ENCODE measurements at regions not wholly inside any gene's neighbourhood (a gene's known extent, or its start where the extent isn't known, plus 50 kb on each side); places are given as distances from the start of the nearest gene placed in this dataset.

DNA sequence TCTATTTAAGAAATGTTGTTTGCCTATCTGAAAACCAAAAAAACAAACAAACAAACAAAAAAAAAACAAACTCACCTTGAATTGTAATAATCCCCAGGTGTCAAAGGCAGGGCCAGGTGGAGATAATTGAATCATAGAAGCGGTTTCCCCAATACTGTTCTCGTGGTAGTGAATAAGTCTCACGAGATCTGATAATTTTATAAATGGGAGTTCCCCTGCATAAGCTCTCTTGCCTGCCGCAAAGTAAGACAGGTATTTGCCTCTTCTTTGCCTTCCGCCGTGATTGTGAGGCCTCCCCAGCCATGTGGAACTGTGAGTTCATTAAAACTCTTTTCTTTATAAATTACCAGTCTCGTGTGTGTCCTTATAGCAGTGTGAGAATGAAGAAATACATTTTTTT is 1180.7 kb upstream of the CRIM1 start:
- Histone ChIP-seq H3K4me3 (replicated peaks in 1 of 3; ENCODE audit: low read depth in 2 of 3, low read length in 3 of 3) (no peak overlapping the region), H3K4me1 (ENCODE audit: control insufficient read depth in 1 of 2, insufficient read depth in 2 of 2, low read length in 2 of 2) (no peaks in the 10 kb centered on the region), H3K9ac (ENCODE audit: insufficient read depth, low read length, poor library complexity, severe bottlenecking) (no peak overlapping the region), H3K27me3 (ENCODE audit: control insufficient read depth in 2 of 2, insufficient read depth in 2 of 2, low read length in 2 of 2) (no peaks in the 10 kb centered on the region), H2AFZ (ENCODE audit: insufficient read depth, low read depth, low read length, poor library complexity, severe bottlenecking) (no peak overlapping the region), H3K36me3 (replicated peaks in 1 of 2; ENCODE audit: control insufficient read depth in 1 of 2, insufficient read depth in 2 of 2, low read length in 2 of 2) (no peaks in the 10 kb centered on the region), H3K4me2 (replicated peaks; ENCODE audit: extremely low read depth, low read length, poor library complexity, severe bottlenecking) (no peak overlapping the region), H3K9me3 (replicated peaks in 1 of 2; ENCODE audit: control insufficient read depth in 1 of 2, insufficient read depth in 1 of 2, low read length in 2 of 2) (no peaks in the 10 kb centered on the region), H4K20me1 (ENCODE audit: insufficient read depth, low read length) (no peaks in the 10 kb centered on the region), H3K27ac (ENCODE audit: low read depth in 1 of 2, low read length in 2 of 2) (no peak overlapping the region), H3K79me2 (ENCODE audit: insufficient read depth, low read length) (no peaks in the 10 kb centered on the region)
- Mint-ChIP-seq H3K9me3 (peaks cover 0 to 3% (median 0%) of the 10 kb centered on the region in 7 donors), H3K4me3 (no peak overlapping the region), H3K27ac (no peak overlapping the region), H3K36me3 (no peaks in the 10 kb centered on the region), H3K27me3 (ENCODE audit: low read depth in 3 of 3) (peaks cover 0 to 1% (median 0%) of the 10 kb centered on the region in 3 donors), H3K4me1 (no peaks in the 10 kb centered on the region)
- intact Hi-C loops (cut with micrococcal nuclease), result no loop called here
- WGBS (ENCODE audit: insufficient coverage), result 92% methylated on average over 2 of the region's 7 CpGs
- DNase-seq, result no peak
- TF ChIP-seq, protein P1, sequence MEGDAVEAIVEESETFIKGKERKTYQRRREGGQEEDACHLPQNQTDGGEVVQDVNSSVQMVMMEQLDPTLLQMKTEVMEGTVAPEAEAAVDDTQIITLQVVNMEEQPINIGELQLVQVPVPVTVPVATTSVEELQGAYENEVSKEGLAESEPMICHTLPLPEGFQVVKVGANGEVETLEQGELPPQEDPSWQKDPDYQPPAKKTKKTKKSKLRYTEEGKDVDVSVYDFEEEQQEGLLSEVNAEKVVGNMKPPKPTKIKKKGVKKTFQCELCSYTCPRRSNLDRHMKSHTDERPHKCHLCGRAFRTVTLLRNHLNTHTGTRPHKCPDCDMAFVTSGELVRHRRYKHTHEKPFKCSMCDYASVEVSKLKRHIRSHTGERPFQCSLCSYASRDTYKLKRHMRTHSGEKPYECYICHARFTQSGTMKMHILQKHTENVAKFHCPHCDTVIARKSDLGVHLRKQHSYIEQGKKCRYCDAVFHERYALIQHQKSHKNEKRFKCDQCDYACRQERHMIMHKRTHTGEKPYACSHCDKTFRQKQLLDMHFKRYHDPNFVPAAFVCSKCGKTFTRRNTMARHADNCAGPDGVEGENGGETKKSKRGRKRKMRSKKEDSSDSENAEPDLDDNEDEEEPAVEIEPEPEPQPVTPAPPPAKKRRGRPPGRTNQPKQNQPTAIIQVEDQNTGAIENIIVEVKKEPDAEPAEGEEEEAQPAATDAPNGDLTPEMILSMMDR (IDR thresholded peaks at IDR 0.05), result no peak

DNA sequence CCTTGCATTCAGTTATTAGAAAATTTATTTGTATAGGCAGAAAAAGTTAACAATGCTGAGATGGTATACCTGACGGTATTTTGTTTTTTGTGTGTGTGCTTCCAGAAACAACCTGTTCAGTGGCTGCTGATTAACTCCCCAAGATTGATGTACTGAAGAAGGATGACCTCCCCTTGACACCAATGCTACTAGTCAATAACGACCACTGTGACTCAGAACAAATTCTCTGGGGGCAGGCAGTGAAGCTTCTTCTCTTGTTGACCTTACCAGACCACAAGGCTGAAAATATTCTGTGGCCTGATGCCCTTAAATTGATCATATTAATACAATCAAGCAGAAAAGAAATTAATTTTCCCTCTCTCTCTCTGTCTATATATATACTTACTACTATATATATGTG is 1182.9 kb upstream of the CRIM1 start:
- Histone ChIP-seq H3K27ac (ENCODE audit: low read depth in 1 of 2, low read length in 2 of 2) (no peak overlapping the region), H3K27me3 (ENCODE audit: control insufficient read depth in 2 of 2, insufficient read depth in 2 of 2, low read length in 2 of 2) (no peaks in the 10 kb centered on the region), H3K36me3 (replicated peaks in 1 of 2; ENCODE audit: control insufficient read depth in 1 of 2, insufficient read depth in 2 of 2, low read length in 2 of 2) (no peaks in the 10 kb centered on the region), H3K9ac (ENCODE audit: insufficient read depth, low read length, poor library complexity, severe bottlenecking) (no peak overlapping the region), H3K9me3 (replicated peaks in 1 of 2; ENCODE audit: control insufficient read depth in 1 of 2, insufficient read depth in 1 of 2, low read length in 2 of 2) (no peaks in the 10 kb centered on the region), H4K20me1 (ENCODE audit: insufficient read depth, low read length) (no peaks in the 10 kb centered on the region), H3K4me2 (replicated peaks; ENCODE audit: extremely low read depth, low read length, poor library complexity, severe bottlenecking) (no peak overlapping the region), H3K79me2 (ENCODE audit: insufficient read depth, low read length) (no peaks in the 10 kb centered on the region), H2AFZ (ENCODE audit: insufficient read depth, low read depth, low read length, poor library complexity, severe bottlenecking) (no peak overlapping the region), H3K4me3 (replicated peaks in 1 of 3; ENCODE audit: low read depth in 2 of 3, low read length in 3 of 3) (no peak overlapping the region), H3K4me1 (ENCODE audit: control insufficient read depth in 1 of 2, insufficient read depth in 2 of 2, low read length in 2 of 2) (no peaks in the 10 kb centered on the region)
- WGBS (ENCODE audit: insufficient coverage), result no CpG with 5 or more reads among the region's 2 CpGs
- H3K4me3 Mint-ChIP-seq, result no peak overlapping the region
- TF ChIP-seq, protein P1 (IDR thresholded peaks at IDR 0.05), result no peak
- no peak for DNase-seq
- no peaks in the 10 kb centered on the region for H3K36me3 Mint-ChIP-seq
- peaks cover 0 to 1% (median 0%) of the 10 kb centered on the region in 3 donors for H3K27me3 Mint-ChIP-seq (ENCODE audit: low read depth in 3 of 3)
- H3K9me3 Mint-ChIP-seq, result peaks cover 0 to 3% (median 0%) of the 10 kb centered on the region in 7 donors
- H3K27ac Mint-ChIP-seq, result no peak overlapping the region
- intact Hi-C loops (cut with micrococcal nuclease), result no loop called here
- no peaks in the 10 kb centered on the region for H3K4me1 Mint-ChIP-seq

Data from CD14-positive monocyte (primary cell).